ENCODE measurements at regions not wholly inside any gene's neighbourhood (a gene's known extent, or its start where the extent isn't known, plus 50 kb on each side); places are given as distances from the start of the nearest gene placed in this dataset.

DNA sequence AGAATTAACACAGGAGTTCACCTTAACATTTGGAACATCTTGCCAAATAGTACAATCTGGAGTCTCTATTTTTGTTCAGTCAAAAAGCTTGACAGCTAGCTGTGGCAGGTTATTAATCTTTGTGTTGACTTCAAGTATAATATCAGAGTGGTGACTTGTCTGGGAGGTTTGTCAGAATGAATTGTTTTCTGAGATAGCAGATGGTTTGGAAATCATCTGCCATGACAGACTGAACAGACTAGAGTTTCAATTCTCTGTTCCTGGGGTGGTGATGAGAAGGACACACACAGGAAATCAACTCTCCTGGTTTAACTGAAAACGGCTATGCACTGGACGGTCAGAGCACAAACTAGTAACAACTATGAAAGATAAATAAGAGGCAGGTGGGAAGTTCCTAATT is 203.3 kb upstream of the EMCN start:
- dilution Hi-C loops (cut with MboI; ENCODE audit: extremely low pct_ligation_motif_present, low sequenced_read_pairs): no loop called here
- intact Hi-C loops (cut with micrococcal nuclease): no loop called here

More for the DNA sequence above, 203.3 kb upstream of the EMCN start:
- Histone ChIP-seq H3K4me2 (ENCODE audit: insufficient read depth, low read length) (no peak overlapping the region), H3K4me1 (ENCODE audit: control insufficient read depth, extremely low read depth, insufficient read depth, low read length) (no peaks in the 10 kb centered on the region), H3K27me3 (ENCODE audit: control insufficient read depth in 2 of 2, insufficient read depth in 2 of 2, low read length in 2 of 2) (no peaks in the 10 kb centered on the region), H3K79me2 (ENCODE audit: control insufficient read depth, insufficient read depth, low read length) (no peaks in the 10 kb centered on the region), H3K9ac (replicated peaks; ENCODE audit: extremely low read depth, insufficient read depth, low read length) (no peak overlapping the region), H3K9me3 (replicated peaks; ENCODE audit: control insufficient read depth, insufficient read depth, low read length) (no peaks in the 10 kb centered on the region), H3K36me3 (ENCODE audit: control insufficient read depth in 2 of 2, extremely low read depth in 1 of 2, insufficient read depth in 2 of 2, low read length in 2 of 2) (no peaks in the 10 kb centered on the region), H3K4me3 (replicated peaks in 1 of 3; ENCODE audit: insufficient read depth in 1 of 3, low read depth in 1 of 3, low read length in 3 of 3) (no peak overlapping the region), H2AFZ (ENCODE audit: low read depth, low read length) (no peak overlapping the region), H3K9me1 (replicated peaks; ENCODE audit: control insufficient read depth, extremely low read depth, insufficient read depth, low read length) (no peaks in the 10 kb centered on the region), H3K27ac (ENCODE audit: insufficient read depth, low read depth, low read length) (no peak overlapping the region), H4K20me1 (replicated peaks; ENCODE audit: control insufficient read depth, extremely low read depth, insufficient read depth, low read length) (no peaks in the 10 kb centered on the region)
- BruUV-seq (replicated peaks): no TSS peak
- ChIA-PET CTCF (no interaction called here), POLR2A (no interaction called here)
- DNase-seq (ENCODE audit: low read depth, low spot score) (no peak), FAIRE-seq (no peak)
- no peak for TF ChIP-seq FOS (IDR thresholded peaks at IDR 0.05; ENCODE audit: borderline replicate concordance, insufficient read depth, low read length)
- no peak for TF ChIP-seq EZH2 (IDR thresholded peaks at IDR 0.05; ENCODE audit: borderline replicate concordance, low read depth, low read length, severe bottlenecking)
- no peak for TF ChIP-seq MYC (IDR thresholded peaks at IDR 0.05; ENCODE audit: low read depth, low read length)
- TF ChIP-seq, protein P1, sequence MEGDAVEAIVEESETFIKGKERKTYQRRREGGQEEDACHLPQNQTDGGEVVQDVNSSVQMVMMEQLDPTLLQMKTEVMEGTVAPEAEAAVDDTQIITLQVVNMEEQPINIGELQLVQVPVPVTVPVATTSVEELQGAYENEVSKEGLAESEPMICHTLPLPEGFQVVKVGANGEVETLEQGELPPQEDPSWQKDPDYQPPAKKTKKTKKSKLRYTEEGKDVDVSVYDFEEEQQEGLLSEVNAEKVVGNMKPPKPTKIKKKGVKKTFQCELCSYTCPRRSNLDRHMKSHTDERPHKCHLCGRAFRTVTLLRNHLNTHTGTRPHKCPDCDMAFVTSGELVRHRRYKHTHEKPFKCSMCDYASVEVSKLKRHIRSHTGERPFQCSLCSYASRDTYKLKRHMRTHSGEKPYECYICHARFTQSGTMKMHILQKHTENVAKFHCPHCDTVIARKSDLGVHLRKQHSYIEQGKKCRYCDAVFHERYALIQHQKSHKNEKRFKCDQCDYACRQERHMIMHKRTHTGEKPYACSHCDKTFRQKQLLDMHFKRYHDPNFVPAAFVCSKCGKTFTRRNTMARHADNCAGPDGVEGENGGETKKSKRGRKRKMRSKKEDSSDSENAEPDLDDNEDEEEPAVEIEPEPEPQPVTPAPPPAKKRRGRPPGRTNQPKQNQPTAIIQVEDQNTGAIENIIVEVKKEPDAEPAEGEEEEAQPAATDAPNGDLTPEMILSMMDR (IDR thresholded peaks at IDR 0.05; ENCODE audit: extremely low read depth in 1 of 2, insufficient read depth in 1 of 2, low read depth in 1 of 2, low read length in 2 of 2): no peak
- TF ChIP-seq GATA2 (IDR thresholded peaks at IDR 0.05; ENCODE audit: insufficient read depth, insufficient read length, low read depth, low read length): no peak
- TF ChIP-seq POLR2AphosphoS5 (IDR thresholded peaks at IDR 0.05; ENCODE audit: insufficient read depth, low read depth, low read length): no peak
- no peak for TF ChIP-seq POLR2A (IDR thresholded peaks at IDR 0.05; ENCODE audit: low read depth, low read length)
- TF ChIP-seq, protein P2, sequence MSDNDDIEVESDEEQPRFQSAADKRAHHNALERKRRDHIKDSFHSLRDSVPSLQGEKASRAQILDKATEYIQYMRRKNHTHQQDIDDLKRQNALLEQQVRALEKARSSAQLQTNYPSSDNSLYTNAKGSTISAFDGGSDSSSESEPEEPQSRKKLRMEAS (IDR thresholded peaks at IDR 0.05; ENCODE audit: insufficient read depth, insufficient read length): no peak
- TF ChIP-seq JUN (IDR thresholded peaks at IDR 0.05; ENCODE audit: borderline replicate concordance, insufficient read depth, insufficient read length, low read depth): no peak

Data from endothelial cell of umbilical vein (primary cell).